Neural cell (in vitro differentiated cells): ENCODE measurements at regions not wholly inside any gene's neighbourhood (a gene's known extent, or its start where the extent isn't known, plus 50 kb on each side); places are given as distances from the start of the nearest gene placed in this dataset.

Source experiments
- H2AFZ ChIP-seq: fragments of 200-600, 300-800 bp; sonication (generic), shearing (Covaris generic); 2 replicates; pipeline ENCODE4 v1.6.0; 2014; ENCODE audit warnings: low read depth, mild to moderate bottlenecking, antibody characterized with exemption, low read length, moderate library complexity
- H3F3A ChIP-seq: fragments of 200-600 bp; shearing (Covaris generic); 2 replicates; pipeline ENCODE4 v1.6.1; 2016; ENCODE audit warnings: mild to moderate bottlenecking, moderate library complexity, mixed read lengths, antibody characterized with exemption, low read length; ENCODE audit not compliant: insufficient read depth, poor library complexity, severe bottlenecking
- H3K27ac ChIP-seq: fragments of 200-600, 300-800 bp; sonication (generic), shearing (Covaris generic); 2 replicates; pipeline ENCODE4 v1.5.1; 2014; ENCODE audit warnings: mild to moderate bottlenecking, low read length, moderate library complexity
- H3K27me3 ChIP-seq: fragments of 300-800, 200-600 bp; sonication (generic), shearing (Covaris generic); 2 replicates; pipeline ENCODE4 v1.6.0; 2014; ENCODE audit warnings: mild to moderate bottlenecking, low read depth, low read length, moderate library complexity; ENCODE audit not compliant: insufficient read depth
- H3K36me3 ChIP-seq: fragments of 300-800, 200-600 bp; sonication (generic), shearing (Covaris generic); 2 replicates; pipeline ENCODE4 v1.5.1; 2014; ENCODE audit warnings: mild to moderate bottlenecking, antibody characterized with exemption, low read length, moderate library complexity; ENCODE audit not compliant: insufficient read depth
- H3K4me2 ChIP-seq: fragments of 300-800, 200-600 bp; sonication (generic), shearing (Covaris generic); 2 replicates; pipeline ENCODE4 v1.6.0; 2014; ENCODE audit warnings: mild to moderate bottlenecking, low read length
- H3K4me3 ChIP-seq: fragments of 300-800, 200-600 bp; sonication (generic), shearing (Covaris generic); 2 replicates; pipeline ENCODE4 v1.5.1; 2014; ENCODE audit warnings: mild to moderate bottlenecking, low read length, moderate library complexity
- H3K79me2 ChIP-seq: fragments of 200-600 bp; shearing (Covaris generic); replicated peaks from 2 replicates; pipeline ENCODE4 v1.6.0; 2014; ENCODE audit warnings: mild to moderate bottlenecking, low read length, moderate library complexity; ENCODE audit not compliant: insufficient read depth
- H3K9ac ChIP-seq: fragments of 300-800, 200-600 bp; sonication (generic), shearing (Covaris generic); 2 replicates; pipeline ENCODE4 v1.6.1; 2016; ENCODE audit warnings: mild to moderate bottlenecking, low read length, mixed read lengths
- H3K9me2 ChIP-seq: fragments of 200-600 bp; shearing (Covaris generic); 2 replicates; pipeline ENCODE4 v1.6.1; 2016; ENCODE audit warnings: mild to moderate bottlenecking, low read length, mixed read lengths; ENCODE audit not compliant: insufficient read depth
- H3K9me3 ChIP-seq: fragments of 200-600, 300-800 bp; sonication (generic), shearing (Covaris generic); 2 replicates; pipeline ENCODE4 v1.6.1; 2016; ENCODE audit warnings: mild to moderate bottlenecking, mixed run types, low read length, moderate library complexity, mixed read lengths
- H4K20me1 ChIP-seq: fragments of 200-600 bp; shearing (Covaris generic); 2 replicates; pipeline ENCODE4 v1.6.1; 2016; ENCODE audit warnings: mild to moderate bottlenecking, mixed run types; ENCODE audit not compliant: insufficient read depth
- EP300 ChIP-seq: fragments of 450-650 bp; conservative IDR thresholded peaks from 2 replicates; pipeline ENCODE4 v1.6.1; 2014; ENCODE audit warnings: antibody characterized with exemption, mild to moderate bottlenecking, moderate library complexity; ENCODE audit not compliant: poor library complexity, severe bottlenecking
- EZH2 ChIP-seq: fragments of 200-600, 300-800 bp; shearing (Covaris generic), sonication (generic); IDR thresholded peaks from 2 replicates; pipeline ENCODE4 v1.6.1; 2014; ENCODE audit warnings: antibody characterized with exemption, low read length, borderline replicate concordance, mild to moderate bottlenecking; ENCODE audit not compliant: insufficient read depth, poor library complexity, severe bottlenecking
- MXI1 ChIP-seq: fragments of 450-650 bp; conservative IDR thresholded peaks from 2 replicates; pipeline ENCODE4 v1.6.1; 2014; ENCODE audit warnings: antibody characterized with exemption, mild to moderate bottlenecking; ENCODE audit not compliant: poor library complexity, severe bottlenecking
- POLR2AphosphoS5 ChIP-seq: IDR thresholded peaks from 2 replicates; pipeline ENCODE4 v1.6.1; 2012
- RAD21 ChIP-seq: fragments of 450-650 bp; conservative IDR thresholded peaks from 2 replicates; pipeline ENCODE4 v1.6.1; 2014; ENCODE audit warnings: antibody characterized with exemption, mild to moderate bottlenecking, moderate library complexity
- SMC3 ChIP-seq: fragments of 450-650 bp; conservative IDR thresholded peaks from 2 replicates; pipeline ENCODE4 v1.6.1; 2014; ENCODE audit warnings: antibody characterized with exemption, mild to moderate bottlenecking, moderate library complexity; ENCODE audit not compliant: poor library complexity
- TAF1 ChIP-seq: IDR thresholded peaks from 2 replicates; pipeline ENCODE4 v1.6.1; 2012; ENCODE audit warnings: low read depth
- TF ChIP-seq, protein P1 (sequence below): fragments of 450-650 bp; IDR thresholded peaks from 2 replicates; pipeline ENCODE4 v1.5.1; 2014; ENCODE audit warnings: antibody characterized with exemption, mild to moderate bottlenecking, moderate library complexity; ENCODE audit not compliant: poor library complexity, severe bottlenecking
- TF ChIP-seq, protein P2 (sequence below): IDR thresholded peaks from 2 replicates; pipeline ENCODE4 v1.6.1; 2012; ENCODE audit warnings: borderline replicate concordance

DNA sequence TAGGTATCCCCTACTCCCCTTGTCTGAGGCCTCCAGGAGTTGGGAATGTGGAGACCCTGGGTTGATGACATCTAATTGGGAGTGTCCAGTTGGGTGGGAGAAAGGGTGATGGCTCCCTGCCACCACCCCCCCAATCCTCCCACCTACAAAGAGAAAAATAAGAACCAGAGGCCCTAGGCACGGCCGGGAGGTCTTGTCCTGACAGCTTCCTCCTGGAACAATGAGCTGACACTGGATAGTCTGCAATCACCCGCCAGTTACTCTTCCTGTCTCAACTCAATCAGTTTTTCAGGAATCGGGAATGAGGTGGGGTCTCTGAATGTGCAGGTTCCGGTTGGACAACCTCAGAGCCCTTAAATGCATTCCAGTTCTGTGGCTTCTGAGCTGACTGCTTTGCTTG is 129.9 kb upstream of the MRPS22 start:
- Histone ChIP-seq H3K36me3 (no peaks in the 10 kb centered on the region), H3K4me2 (no peak overlapping the region), H3K9ac (no peak overlapping the region), H4K20me1 (no peaks in the 10 kb centered on the region), H3F3A (no peaks in the 10 kb centered on the region), H3K79me2 (no peaks in the 10 kb centered on the region), H3K27me3 (no peaks in the 10 kb centered on the region), H2AFZ (no peak overlapping the region), H3K27ac (no peak overlapping the region), H3K9me2 (no peaks in the 10 kb centered on the region), H3K9me3 (no peaks in the 10 kb centered on the region), H3K4me3 (no peak overlapping the region)
- TF ChIP-seq RAD21 (no peak), EZH2 (no peak), MXI1 (no peak), EP300 (no peak), SMC3 (no peak), TAF1 (no peak), POLR2AphosphoS5 (no peak)
- TF ChIP-seq, protein P1, sequence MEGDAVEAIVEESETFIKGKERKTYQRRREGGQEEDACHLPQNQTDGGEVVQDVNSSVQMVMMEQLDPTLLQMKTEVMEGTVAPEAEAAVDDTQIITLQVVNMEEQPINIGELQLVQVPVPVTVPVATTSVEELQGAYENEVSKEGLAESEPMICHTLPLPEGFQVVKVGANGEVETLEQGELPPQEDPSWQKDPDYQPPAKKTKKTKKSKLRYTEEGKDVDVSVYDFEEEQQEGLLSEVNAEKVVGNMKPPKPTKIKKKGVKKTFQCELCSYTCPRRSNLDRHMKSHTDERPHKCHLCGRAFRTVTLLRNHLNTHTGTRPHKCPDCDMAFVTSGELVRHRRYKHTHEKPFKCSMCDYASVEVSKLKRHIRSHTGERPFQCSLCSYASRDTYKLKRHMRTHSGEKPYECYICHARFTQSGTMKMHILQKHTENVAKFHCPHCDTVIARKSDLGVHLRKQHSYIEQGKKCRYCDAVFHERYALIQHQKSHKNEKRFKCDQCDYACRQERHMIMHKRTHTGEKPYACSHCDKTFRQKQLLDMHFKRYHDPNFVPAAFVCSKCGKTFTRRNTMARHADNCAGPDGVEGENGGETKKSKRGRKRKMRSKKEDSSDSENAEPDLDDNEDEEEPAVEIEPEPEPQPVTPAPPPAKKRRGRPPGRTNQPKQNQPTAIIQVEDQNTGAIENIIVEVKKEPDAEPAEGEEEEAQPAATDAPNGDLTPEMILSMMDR: no peak
- TF ChIP-seq, protein P2, sequence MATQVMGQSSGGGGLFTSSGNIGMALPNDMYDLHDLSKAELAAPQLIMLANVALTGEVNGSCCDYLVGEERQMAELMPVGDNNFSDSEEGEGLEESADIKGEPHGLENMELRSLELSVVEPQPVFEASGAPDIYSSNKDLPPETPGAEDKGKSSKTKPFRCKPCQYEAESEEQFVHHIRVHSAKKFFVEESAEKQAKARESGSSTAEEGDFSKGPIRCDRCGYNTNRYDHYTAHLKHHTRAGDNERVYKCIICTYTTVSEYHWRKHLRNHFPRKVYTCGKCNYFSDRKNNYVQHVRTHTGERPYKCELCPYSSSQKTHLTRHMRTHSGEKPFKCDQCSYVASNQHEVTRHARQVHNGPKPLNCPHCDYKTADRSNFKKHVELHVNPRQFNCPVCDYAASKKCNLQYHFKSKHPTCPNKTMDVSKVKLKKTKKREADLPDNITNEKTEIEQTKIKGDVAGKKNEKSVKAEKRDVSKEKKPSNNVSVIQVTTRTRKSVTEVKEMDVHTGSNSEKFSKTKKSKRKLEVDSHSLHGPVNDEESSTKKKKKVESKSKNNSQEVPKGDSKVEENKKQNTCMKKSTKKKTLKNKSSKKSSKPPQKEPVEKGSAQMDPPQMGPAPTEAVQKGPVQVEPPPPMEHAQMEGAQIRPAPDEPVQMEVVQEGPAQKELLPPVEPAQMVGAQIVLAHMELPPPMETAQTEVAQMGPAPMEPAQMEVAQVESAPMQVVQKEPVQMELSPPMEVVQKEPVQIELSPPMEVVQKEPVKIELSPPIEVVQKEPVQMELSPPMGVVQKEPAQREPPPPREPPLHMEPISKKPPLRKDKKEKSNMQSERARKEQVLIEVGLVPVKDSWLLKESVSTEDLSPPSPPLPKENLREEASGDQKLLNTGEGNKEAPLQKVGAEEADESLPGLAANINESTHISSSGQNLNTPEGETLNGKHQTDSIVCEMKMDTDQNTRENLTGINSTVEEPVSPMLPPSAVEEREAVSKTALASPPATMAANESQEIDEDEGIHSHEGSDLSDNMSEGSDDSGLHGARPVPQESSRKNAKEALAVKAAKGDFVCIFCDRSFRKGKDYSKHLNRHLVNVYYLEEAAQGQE: no peak

DNA sequence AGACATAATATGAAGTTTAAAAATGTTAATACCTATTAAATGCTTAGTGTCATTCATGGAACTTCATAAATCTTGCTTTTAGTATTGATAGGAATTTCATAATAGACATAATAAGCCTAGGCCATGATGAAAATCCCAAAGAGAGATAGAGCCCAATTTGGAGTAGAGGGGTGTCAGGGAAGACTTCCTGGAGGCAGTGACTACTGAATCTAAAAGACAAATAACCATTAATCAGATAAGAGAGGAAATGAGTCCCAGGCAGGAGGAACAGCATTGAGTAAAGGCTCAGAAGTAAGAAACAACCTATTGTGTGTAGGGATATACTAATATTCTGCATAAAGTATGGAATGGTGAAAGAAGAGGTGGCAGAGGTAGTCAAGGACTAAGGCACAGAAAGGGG is 126.9 kb upstream of the MRPS22 start:
- H3K9me2 ChIP-seq: no peaks in the 10 kb centered on the region
- no peaks in the 10 kb centered on the region for H3K9me3 ChIP-seq
- TF ChIP-seq SMC3: no peak
- TF ChIP-seq, protein P1: no peak
- no peak for TF ChIP-seq POLR2AphosphoS5
- TF ChIP-seq MXI1: no peak
- no peak for TF ChIP-seq TAF1
- TF ChIP-seq EP300: no peak
- no peak for TF ChIP-seq RAD21
- TF ChIP-seq, protein P2: no peak
- TF ChIP-seq EZH2: no peak
- no peak overlapping the region for H2AFZ ChIP-seq
- H3K27me3 ChIP-seq: no peaks in the 10 kb centered on the region
- H3K27ac ChIP-seq: no peak overlapping the region
- no peaks in the 10 kb centered on the region for H3K79me2 ChIP-seq
- H3K4me2 ChIP-seq: no peak overlapping the region
- no peak overlapping the region for H3K4me3 ChIP-seq
- no peak overlapping the region for H3K9ac ChIP-seq
- H3F3A ChIP-seq: no peaks in the 10 kb centered on the region
- H4K20me1 ChIP-seq: no peaks in the 10 kb centered on the region
- H3K36me3 ChIP-seq: no peaks in the 10 kb centered on the region
